ENCODE measurements at regions not wholly inside any gene's neighbourhood (a gene's known extent, or its start where the extent isn't known, plus 50 kb on each side); places are given as distances from the start of the nearest gene placed in this dataset.

DNA sequence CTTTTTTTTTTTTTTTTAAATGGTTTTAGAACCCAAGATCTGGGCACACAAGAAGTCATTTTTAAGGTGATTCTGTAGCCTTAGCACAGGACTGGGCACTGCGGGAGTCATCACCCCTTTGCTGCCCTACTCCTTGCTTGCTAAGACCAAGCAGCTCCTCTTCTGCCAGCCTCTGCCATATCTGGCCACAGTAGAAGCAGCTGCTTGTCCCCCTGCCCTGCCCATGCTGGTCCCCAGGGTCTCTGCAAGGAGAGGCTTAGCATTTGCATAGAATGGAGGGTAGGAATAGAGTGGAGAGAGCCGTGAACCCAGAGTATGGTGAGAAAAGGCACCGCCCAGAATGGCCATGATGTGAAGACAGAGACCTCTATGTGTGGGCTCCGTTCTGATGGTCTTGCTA, 109.3 kb downstream of the ADRA2C start:
- TF ChIP-seq CTCF (conservative IDR thresholded peaks at IDR 0.05) (no peak), EZH2 (IDR thresholded peaks at IDR 0.05; ENCODE audit: low read depth) (no peak)

All from PC-9 (cell line).